GM18526 (cell line): ENCODE measurements at regions not wholly inside any gene's neighbourhood (a gene's known extent, or its start where the extent isn't known, plus 50 kb on each side); places are given as distances from the start of the nearest gene placed in this dataset.

ENCODE experiments used
- POLR2A ChIP-seq: IDR thresholded peaks from 3 replicates; pipeline ENCODE4 v1.6.1; 2011; ENCODE audit not compliant: insufficient read length; ENCODE audit errors: extremely low read depth

- TF ChIP-seq POLR2A = no peak
Observed at GRCh38 chr22:22316589-22316988, 72.0 kb downstream of the VPREB1 start.

GRCh38 chr22:22318723-22319465 is 74.3 kb downstream of the VPREB1 start:
- no peak for TF ChIP-seq POLR2A

GRCh38 chr22:22322792-22323191 is 78.2 kb downstream of the VPREB1 start:
- TF ChIP-seq POLR2A = no peak

- no peak for TF ChIP-seq POLR2A
Observed at GRCh38 chr22:22327723-22328122, 83.1 kb downstream of the VPREB1 start.

GRCh38 chr22:22329792-22330191 is 85.2 kb downstream of the VPREB1 start:
- TF ChIP-seq POLR2A = no peak

- TF ChIP-seq POLR2A = no peak
Observed at GRCh38 chr22:22341736-22342135, 97.2 kb downstream of the VPREB1 start.

GRCh38 chr22:22342697-22343580 is 98.4 kb downstream of the VPREB1 start:
- peak; percentile 69 for TF ChIP-seq POLR2A

- TF ChIP-seq POLR2A = peak; percentile 52
Observed at GRCh38 chr22:22343581-22344296, 99.2 kb downstream of the VPREB1 start.

- no peak for TF ChIP-seq POLR2A
Observed at GRCh38 chr22:22344430-22344829, 99.8 kb downstream of the VPREB1 start.

GRCh38 chr22:22345781-22346180 is 101.2 kb downstream of the VPREB1 start:
- no peak for TF ChIP-seq POLR2A

- TF ChIP-seq POLR2A = no peak
Observed at GRCh38 chr22:22346401-22347107, 102.0 kb downstream of the VPREB1 start.

GRCh38 chr22:22348127-22348814 is 103.7 kb downstream of the VPREB1 start:
- TF ChIP-seq POLR2A = no peak

GRCh38 chr22:22348815-22349454 is 104.3 kb downstream of the VPREB1 start:
- TF ChIP-seq POLR2A = no peak

GRCh38 chr22:22349455-22349836 is 104.9 kb downstream of the VPREB1 start:
- no peak for TF ChIP-seq POLR2A
